GM21367 (cell line): ENCODE measurements at regions not wholly inside any gene's neighbourhood (a gene's known extent, or its start where the extent isn't known, plus 50 kb on each side); places are given as distances from the start of the nearest gene placed in this dataset.

Experiments
- ATAC-seq: cut with Tn5 transposase; IDR thresholded peaks from one replicate; pipeline ENCODE4 v1.9.1; 2021; ENCODE audit not compliant: unreplicated experiment

DNA sequence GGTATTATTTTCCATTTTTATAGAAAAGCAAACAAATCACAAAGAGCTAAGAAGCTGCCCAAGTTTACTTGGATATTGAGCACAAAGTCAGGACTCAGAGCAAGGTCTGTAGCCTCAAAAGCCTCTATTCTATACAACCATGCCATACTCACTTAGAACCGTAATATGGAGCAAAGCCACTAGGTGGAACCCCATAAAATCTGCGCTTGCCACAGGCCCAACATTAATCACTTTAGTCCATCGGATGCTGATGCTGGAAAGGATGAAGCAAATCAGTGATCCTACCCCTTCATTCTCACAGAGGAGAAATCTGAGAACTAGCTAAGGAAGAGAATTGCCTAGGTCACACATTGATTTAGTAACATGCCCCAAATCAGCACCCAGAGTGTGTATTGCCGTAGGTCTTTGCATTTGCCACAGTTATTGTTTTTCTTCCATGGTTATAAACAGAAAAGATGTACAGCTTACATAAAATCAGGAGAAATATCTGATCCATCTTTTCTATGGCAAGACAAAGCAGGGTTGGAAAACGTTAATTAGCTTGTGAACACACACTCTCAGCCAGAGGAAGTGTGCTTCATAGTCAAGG is 56.7 kb upstream of the RAB38 start:
- peak; percentile 91 for ATAC-seq

DNA sequence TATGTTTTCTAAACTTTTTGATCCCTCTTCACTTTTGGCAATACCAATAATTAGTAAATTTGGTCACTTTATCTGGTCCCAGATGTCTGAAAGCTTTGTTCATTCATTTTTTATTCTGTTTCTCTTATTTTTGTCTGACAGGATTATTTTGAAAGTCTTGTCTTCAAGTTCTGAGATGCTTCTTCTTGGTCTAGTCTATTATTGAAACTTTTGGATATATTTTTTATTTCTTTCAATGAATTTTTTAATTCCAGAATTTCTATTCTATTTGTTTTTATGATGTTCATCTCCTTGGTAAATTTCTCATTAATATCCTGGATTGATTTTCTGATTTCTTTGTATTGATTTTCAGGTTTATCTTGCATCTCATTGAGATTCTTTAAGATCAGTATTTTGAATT is 54.1 kb upstream of the RAB38 start:
- ATAC-seq: no peak
